HepG2 (cell line): ENCODE measurements at regions not wholly inside any gene's neighbourhood (a gene's known extent, or its start where the extent isn't known, plus 50 kb on each side); places are given as distances from the start of the nearest gene placed in this dataset.

Source experiments
- small RNA-seq, 3 experiments: library from RNA; depleted of rRNA; stranded (forward); fragments of <200 nt; gene quantifications; one replicate each; pipeline ENCODE3, GENCODE V24; 2012; ENCODE audit warnings: low read depth in 2 of 3, low replicate concordance in 1 of 3; ENCODE audit not compliant: insufficient read length in 3 of 3, insufficient read depth in 2 of 3

Small RNA genes in the stretch of these regions (small RNA-seq; reads per million reads assigned to genes)
- 0 reads per million in 3 experiments for gene RNU6-266P
